GM21390 (cell line): ENCODE measurements at regions not wholly inside any gene's neighbourhood (a gene's known extent, or its start where the extent isn't known, plus 50 kb on each side); places are given as distances from the start of the nearest gene placed in this dataset.
"Not testable (repeated sequence)": the region's sequence is repeated elsewhere in the genome, so short reads cannot be mapped to it uniquely, and the experiment has no call there.

Source experiments
- ATAC-seq: cut with Tn5 transposase; IDR thresholded peaks from one replicate; pipeline ENCODE4 v1.9.1; 2021; ENCODE audit not compliant: unreplicated experiment

DNA sequence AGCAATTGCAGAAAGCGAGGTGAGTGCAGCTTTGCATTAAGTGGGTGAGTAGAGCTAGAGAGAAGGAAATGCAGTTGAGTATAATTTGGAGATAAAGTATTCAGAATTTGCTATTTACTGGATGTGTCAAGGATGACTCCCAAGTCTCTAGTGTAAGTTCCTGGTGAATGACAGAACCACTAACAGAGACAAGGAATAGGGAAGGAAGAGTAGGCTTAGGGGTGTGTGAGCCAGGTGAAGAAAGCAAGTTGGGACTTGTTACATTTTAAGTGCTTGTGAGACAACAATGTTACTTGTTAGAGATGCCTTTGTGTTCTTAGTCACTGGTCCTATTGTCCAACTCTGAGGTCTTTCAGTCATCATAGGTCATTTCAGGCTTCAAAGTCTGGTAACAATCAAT lies 70.8 kb downstream of the TBC1D26 start:
- ATAC-seq, result not testable (repeated sequence)

DNA sequence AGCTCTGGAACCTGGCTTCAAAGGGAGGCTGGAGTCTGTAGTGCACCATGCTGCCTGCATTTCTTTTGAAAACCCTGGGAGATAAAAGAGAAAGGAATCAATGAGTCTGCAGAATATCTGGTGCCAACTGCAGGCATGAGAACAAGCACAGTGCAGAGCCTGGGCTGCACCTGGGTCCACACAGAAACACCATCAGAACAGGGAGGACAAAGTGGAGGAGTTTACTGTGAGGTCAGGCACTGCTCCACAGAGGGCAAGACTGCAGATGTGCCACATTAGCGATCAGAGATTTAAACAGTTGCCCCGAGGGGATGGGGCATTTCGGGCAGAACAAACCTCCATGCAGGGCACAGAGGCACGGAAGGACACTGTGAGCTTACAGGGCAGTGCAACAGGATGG lies 74.7 kb downstream of the TBC1D26 start:
- ATAC-seq, result not testable (repeated sequence)

DNA sequence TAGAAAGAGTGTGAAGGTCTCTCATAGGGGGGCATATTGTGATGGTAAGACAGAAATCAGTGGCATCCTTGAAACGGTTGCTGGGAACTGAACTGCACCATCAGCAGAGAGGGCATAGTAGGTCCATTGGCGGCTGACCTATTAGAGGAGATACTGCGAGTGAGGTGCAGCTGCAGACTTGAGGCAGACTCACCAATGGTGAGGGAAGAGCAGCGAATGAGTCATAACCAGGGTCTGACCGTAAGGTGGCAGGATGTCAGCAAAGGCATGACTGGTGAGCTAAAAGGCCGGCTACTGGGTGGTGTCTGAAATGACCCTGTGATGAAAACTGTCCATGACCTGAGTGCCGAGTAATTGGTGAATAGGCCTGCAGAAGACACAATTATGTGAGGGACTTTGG lies 81.3 kb downstream of the TBC1D26 start:
- ATAC-seq, result not testable (repeated sequence)

GRCh38 chr17:15814003-15814402 lies 81.9 kb downstream of the TBC1D26 start:
- ATAC-seq, result not testable (repeated sequence)

DNA sequence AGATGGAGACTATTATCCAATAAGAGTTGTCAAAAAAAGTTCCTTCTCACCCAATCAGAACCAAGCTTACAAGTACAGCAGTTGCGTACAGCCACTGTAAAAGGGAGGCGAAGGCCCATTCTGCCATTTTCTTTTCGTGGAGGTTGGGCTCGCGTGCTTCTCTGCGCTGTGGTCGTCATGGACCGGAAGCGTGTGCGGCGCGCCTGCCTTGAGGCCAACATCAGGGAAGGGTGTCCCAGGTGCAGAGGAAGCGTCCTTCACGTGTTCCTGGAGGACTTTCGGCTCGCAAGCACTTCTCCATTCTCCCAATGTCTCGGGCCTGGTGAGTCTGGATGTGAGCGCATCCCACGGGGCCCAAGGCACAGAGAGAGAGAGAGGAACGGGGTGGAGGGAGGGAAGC lies 85.8 kb downstream of the TBC1D26 start:
- not testable (repeated sequence) for ATAC-seq

DNA sequence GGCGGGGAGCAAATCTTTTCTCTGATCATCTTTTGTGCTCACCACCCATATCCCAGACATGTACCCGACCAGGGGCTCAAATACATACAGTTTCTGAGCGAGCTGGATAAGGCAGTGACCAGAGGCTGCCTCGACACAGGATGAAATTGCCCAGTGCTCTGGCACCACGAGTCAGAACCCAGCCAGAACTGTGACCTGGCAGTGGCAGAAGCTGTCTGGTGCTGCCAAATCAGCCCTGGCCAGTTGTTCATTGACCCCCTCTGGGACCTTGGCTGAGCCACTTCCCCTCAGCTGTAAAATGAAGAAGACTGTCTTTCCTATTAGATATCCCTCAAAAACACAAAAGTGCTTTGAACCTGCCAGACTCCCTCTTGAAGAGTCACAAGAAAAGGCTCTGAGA lies 90.2 kb downstream of the TBC1D26 start:
- not testable (repeated sequence) for ATAC-seq

DNA sequence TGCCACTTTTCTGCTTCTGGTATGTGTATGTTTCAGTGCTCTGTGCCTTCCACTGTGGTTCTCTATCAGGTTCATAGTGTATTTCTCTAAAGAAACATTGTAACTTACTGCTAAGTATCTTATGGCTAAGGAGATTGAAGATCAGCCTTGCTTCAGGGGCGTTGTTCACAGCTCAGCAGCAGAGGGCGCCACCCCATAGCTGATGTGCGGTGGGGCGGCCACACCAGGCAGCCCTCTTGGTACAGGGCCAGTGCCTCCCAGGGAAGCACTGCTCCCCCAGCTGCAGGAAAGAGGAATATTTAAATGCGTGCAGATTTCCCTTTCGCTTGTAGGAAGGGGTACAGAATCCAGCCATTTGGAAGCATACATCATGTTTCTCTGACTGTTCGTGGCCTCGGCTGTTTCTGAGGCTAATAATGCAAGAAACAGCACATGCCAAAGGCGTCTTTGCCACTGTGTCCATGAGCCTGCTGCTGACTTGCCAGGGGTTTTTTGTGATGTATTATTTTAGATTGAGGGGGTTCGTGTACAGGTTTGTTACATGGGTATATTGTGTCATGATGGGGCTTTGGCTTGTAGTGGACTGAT lies 96.7 kb downstream of the TBC1D26 start:
- ATAC-seq, result peak; percentile 36

GRCh38 chr17:15830221-15830620 lies 98.1 kb downstream of the TBC1D26 start:
- ATAC-seq, result not testable (repeated sequence)

DNA sequence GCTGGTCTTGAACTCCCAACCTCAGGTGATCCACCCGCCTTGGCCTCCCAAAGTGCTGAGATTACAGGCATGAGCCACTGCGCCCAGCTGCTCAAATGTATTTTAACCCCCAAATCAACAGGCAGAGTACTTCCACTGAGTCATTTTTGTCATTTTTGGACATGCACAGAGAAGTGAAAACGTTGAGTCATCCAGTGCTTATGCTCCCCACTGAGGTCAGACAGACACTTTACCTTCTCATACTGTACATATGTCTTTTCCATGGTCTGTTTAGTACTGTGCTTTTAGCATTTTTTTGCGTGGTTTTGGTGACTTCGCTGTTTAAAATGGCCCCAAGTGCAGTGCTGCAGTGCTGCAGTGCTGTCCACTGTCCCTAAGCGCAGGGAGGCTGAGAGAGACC lies 99.1 kb downstream of the TBC1D26 start:
- ATAC-seq, result peak; percentile 84

GRCh38 chr17:15832921-15833480 lies 100.9 kb downstream of the TBC1D26 start:
- not testable (repeated sequence) for ATAC-seq

DNA sequence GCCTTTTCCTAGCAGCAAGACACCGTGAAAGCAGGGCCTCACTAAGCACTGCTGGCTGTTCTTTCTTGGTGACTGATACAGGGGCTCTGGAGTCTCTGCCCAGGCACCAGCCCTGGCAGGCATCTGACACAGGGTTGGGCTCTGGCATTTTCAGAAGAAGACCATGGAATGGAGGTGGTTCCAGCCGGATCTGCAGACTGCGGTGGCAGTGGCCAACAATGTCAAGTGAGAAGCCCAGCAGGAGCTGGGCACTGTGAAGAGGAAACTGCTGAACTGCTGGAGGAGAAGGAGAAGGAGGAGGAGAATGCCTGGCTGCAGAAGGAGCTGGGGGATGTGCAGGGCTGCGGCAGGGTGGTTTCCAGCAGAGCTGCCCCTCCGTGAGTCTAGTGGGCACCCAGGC lies 101.8 kb downstream of the TBC1D26 start:
- ATAC-seq, result not testable (repeated sequence)

- ATAC-seq, result not testable (repeated sequence)
These were observed 103.4 kb downstream of the TBC1D26 start for GRCh38 chr17:15835481-15835880.

- not testable (repeated sequence) for ATAC-seq
These were observed 104.3 kb downstream of the TBC1D26 start for GRCh38 chr17:15836249-15836982.

DNA sequence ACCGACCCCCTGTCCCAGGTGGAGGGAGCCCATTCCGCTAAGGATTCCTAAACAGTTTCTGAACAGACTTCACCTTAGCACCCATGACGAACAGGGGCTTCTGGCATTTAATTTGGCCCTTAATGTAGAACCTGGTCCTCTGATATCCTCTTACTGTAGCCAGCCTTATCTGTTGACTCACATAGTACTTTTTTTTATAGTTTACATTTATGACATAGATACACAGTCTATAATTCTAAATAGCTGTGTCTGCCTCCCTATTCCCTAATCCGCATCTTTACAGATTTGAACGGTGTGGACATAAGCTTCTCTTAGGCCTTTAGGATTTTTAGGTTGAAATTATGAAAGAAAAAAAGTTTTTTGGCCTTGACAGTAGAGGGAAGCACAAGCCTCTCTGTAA lies 104.9 kb downstream of the TBC1D26 start:
- ATAC-seq, result not testable (repeated sequence)

DNA sequence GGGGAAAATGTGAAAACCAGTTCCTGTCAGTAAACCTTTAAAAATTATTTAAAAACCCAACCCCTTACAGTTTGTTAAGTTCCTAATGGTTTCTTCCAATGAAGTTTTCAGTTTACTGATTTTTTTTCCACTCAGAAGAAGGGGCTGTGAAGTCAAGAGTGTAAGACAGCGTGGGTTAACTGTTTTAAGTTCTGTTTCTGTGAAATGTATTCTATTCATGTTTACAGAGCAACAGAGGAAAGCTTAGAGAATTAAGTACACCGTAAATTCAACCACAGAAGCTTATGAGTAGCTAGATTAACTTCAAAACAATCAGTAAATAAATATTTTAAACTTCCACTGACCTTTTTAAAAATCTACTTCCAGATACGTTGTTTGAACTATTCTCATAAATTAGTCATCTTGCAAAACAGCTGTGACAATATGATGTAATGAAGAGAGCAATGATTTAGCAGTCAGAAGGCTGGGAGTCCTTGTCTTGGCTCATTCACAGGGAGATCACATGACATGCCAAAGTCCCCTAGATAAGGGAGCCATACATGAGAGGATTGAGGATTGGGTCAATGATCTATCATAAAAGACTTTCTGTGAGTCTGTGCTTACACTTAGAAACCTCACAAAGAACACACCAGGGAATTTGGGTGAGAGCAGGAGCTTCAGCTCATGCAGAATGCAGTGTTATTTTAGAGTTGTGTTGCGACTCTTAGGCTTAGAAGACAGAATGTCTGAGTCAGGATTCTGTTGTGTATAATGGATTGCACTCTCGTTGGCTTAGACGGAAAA lies 97.3 kb upstream of the ADORA2B start:
- not testable (repeated sequence) for ATAC-seq

GRCh38 chr17:15849054-15849453 lies 95.9 kb upstream of the ADORA2B start:
- not testable (repeated sequence) for ATAC-seq

- not testable (repeated sequence) for ATAC-seq
These were observed 94.9 kb upstream of the ADORA2B start for GRCh38 chr17:15850071-15850470.

- ATAC-seq, result not testable (repeated sequence)
These were observed 94.2 kb upstream of the ADORA2B start for GRCh38 chr17:15850687-15851086.

GRCh38 chr17:15852863-15853262 lies 92.1 kb upstream of the ADORA2B start:
- peak; percentile 76 for ATAC-seq

DNA sequence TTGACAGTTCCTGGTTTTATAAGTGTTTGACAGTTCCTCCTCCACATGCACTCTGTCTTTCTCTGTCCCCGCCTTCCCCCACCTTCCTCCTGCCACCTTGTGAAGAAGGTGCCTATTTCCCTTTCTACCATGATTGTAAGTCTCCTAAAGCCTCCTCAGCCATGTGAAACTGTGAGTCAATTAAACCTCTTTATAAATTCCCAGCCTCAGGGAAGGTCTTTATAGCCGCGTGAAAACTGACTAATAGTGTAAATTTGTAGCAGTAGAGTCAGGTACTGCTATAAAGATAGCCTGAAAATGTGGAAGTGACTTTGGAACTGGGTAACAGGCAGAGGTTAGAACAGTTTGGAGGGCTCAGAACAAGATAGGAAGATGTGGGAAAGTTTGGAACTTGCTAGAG lies 88.7 kb upstream of the ADORA2B start:
- ATAC-seq, result not testable (repeated sequence)

- ATAC-seq, result not testable (repeated sequence)
These were observed 88.2 kb upstream of the ADORA2B start for GRCh38 chr17:15856745-15857144.
